ENCODE measurements at regions not wholly inside any gene's neighbourhood (a gene's known extent, or its start where the extent isn't known, plus 50 kb on each side); places are given as distances from the start of the nearest gene placed in this dataset.

GRCh38 chr2:174664084-174664759 lies 66.6 kb upstream of the WIPF1 start:
- H3K4me1 ChIP-seq (ENCODE audit: low read depth), result peaks cover 3% of the 10 kb centered on the region
- no peak overlapping the region for H3K4me3 ChIP-seq
- no peak for DNase-seq
- H3K36me3 ChIP-seq (ENCODE audit: low read depth), result no peaks in the 10 kb centered on the region
- ATAC-seq, result no peak
- H3K9me3 ChIP-seq, result no peaks in the 10 kb centered on the region
- no peak for TF ChIP-seq CTCF (IDR thresholded peaks at IDR 0.05)
- intact Hi-C loops (cut with DNase I, micrococcal nuclease), result no loop called here

- ATAC-seq, result no peak
- H3K36me3 ChIP-seq (ENCODE audit: low read depth), result no peaks in the 10 kb centered on the region
- DNase-seq, result no peak
- no peaks in the 10 kb centered on the region for H3K9me3 ChIP-seq
- H3K4me1 ChIP-seq (ENCODE audit: low read depth), result peaks cover 3% of the 10 kb centered on the region
- no peak overlapping the region for H3K4me3 ChIP-seq
- TF ChIP-seq CTCF (IDR thresholded peaks at IDR 0.05), result no peak
- intact Hi-C loops (cut with DNase I, micrococcal nuclease), result no loop called here
Observed at GRCh38 chr2:174663550-174663949, 65.9 kb upstream of the WIPF1 start.

- ATAC-seq (no peak), DNase-seq (no peak)
- Histone ChIP-seq H3K9me3 (no peaks in the 10 kb centered on the region), H3K36me3 (ENCODE audit: low read depth) (no peaks in the 10 kb centered on the region), H3K4me3 (no peak overlapping the region), H3K4me1 (ENCODE audit: low read depth) (peaks cover 3% of the 10 kb centered on the region)
- intact Hi-C loops (cut with DNase I, micrococcal nuclease), result no loop called here
- no peak for TF ChIP-seq CTCF (IDR thresholded peaks at IDR 0.05)
Observed at GRCh38 chr2:174662859-174663258, 65.3 kb upstream of the WIPF1 start.

GRCh38 chr2:174662459-174662858 lies 64.9 kb upstream of the WIPF1 start:
- TF ChIP-seq CTCF (IDR thresholded peaks at IDR 0.05), result no peak
- H3K4me3 ChIP-seq, result no peak overlapping the region
- no peak for DNase-seq
- H3K4me1 ChIP-seq (ENCODE audit: low read depth), result peaks cover 3% of the 10 kb centered on the region
- H3K36me3 ChIP-seq (ENCODE audit: low read depth), result no peaks in the 10 kb centered on the region
- no peak for ATAC-seq
- no peaks in the 10 kb centered on the region for H3K9me3 ChIP-seq
- intact Hi-C loops (cut with DNase I, micrococcal nuclease), result no loop called here

- no peak for TF ChIP-seq CTCF (IDR thresholded peaks at IDR 0.05)
- peaks cover 1% of the 10 kb centered on the region for H3K9me3 ChIP-seq
- DNase-seq (no peak), ATAC-seq (no peak)
- H3K36me3 ChIP-seq (ENCODE audit: low read depth), result no peaks in the 10 kb centered on the region
- intact Hi-C loops (cut with DNase I, micrococcal nuclease), result no loop called here
- H3K4me3 ChIP-seq, result no peak overlapping the region
- peaks cover 3% of the 10 kb centered on the region for H3K4me1 ChIP-seq (ENCODE audit: low read depth)
Observed at GRCh38 chr2:174660984-174661675, 63.5 kb upstream of the WIPF1 start.

All from mucosa of descending colon (tissue), 3 donors.